Activated gamma-delta T cell treated with anti-CD3 and anti-CD28 coated beads, Interleukin-2, amount 50 U/mL, for 16 hours (primary cell): ENCODE measurements at regions not wholly inside any gene's neighbourhood (a gene's known extent, or its start where the extent isn't known, plus 50 kb on each side); places are given as distances from the start of the nearest gene placed in this dataset.
"Not testable (repeated sequence)": the region's sequence is repeated elsewhere in the genome, so short reads cannot be mapped to it uniquely, and the experiment has no call there.

ENCODE experiments used
- DNase-seq: peaks from one replicate; pipeline ENCODE4 v3.0.0-alpha.2; 2020; ENCODE audit warnings: low read depth

DNA sequence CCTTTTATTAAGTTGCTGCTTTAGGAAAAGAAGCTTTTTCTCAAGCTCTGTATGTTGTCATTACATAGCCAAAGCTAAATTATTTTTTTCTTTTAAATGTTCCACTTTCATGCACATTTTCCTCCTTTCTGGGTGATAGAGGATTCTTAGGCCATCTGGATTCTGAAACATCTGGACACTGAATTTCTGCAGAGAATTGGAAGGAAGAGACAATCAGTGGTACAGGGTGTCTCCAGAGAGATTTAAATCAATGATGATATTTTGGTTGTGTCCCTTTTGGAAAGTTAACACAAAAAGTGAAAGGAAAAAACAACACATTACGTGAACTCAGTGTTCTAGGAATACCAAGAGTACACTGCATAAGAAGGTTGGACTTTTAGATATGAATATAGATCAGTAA lies 211.4 kb upstream of the PKN2 start:
- no peak for DNase-seq

DNA sequence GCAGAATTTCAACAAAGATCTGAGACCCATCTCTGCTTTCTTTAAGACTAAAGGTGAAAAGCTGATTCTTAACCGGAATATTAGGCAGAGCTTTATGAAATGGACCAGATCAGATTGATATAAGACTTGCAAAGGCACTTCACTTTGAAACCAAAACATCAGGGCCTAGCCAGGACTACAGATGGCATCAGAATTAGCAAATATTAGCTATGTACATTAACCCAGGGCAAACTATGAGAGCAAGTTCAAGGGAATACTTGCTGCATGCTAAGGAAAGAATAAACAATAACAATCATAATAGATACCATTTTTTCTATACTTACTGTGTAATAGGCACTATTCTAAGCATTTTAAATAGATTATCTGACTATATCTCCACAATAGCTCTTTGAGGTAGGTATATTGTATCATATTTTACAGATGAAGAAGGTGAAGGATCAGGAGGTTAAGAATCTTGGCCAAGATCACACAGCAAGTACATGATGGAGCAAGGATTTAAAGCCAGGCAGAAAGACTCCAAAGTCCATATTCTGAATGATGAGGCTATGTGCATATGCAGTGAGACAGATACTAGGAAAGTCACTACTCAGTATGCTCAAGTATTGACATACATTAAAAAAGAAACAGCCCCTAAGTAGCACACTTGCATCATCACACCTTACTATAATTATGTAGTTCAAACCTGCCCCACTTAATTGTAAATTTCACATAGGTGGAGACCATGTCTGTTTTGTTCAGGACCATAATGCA lies 209.3 kb upstream of the PKN2 start:
- DNase-seq = no peak

DNA sequence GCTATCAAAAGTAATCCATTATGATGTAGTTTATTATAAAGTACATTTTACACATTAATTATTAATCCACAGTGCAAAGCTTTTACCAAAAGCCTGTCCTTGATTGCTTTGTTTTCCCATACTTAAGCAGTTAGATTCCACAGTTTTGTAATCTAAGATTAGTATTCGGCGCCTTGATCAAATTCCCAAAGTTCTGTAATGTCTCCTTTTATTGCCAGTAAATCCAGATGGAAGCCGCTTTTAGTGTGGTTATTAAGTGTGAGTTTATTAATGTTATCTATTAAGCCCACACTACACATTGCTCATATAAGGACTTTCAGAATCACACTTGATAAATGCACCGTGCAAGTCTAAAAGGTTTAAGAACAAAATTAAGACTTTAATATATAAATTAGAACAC lies 199.2 kb upstream of the PKN2 start:
- DNase-seq = no peak

DNA sequence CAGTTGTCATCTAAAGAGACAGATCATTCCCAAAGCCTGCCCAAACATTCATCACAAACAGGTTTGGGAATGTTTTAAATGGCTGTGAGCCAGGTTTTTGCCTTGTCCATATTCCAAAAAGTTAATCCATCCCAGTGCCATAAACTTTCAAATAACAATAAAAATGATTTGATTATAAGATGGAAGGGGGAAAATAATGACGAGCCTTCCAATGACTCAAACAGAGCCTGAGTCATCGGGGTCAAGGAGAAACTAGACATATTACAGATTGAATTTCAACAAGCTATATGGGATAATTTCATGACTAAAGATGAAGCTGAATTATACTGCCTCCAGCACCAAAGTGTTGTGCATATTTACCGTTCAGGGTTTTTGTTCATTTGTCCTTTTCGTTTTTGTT lies 195.8 kb upstream of the PKN2 start:
- DNase-seq = no peak

DNA sequence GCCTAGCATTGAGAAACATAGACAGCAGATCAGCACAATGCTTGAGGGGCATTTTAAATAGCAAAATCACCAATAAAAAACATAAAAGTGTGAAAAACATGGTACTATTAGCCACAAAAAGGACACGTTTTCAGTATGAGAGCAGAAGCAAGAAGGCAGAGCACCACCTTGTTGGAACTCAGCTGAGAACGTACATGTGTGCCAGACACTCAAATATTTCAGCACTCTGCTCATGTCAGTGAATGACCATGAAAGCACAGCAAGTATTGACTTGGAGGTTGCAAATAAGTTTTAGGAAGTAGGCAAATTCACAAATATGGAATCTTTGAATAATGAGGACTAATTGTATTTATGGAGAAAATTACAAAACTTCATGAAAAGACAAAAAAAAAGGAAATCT lies 193.4 kb upstream of the PKN2 start:
- DNase-seq = no peak

DNA sequence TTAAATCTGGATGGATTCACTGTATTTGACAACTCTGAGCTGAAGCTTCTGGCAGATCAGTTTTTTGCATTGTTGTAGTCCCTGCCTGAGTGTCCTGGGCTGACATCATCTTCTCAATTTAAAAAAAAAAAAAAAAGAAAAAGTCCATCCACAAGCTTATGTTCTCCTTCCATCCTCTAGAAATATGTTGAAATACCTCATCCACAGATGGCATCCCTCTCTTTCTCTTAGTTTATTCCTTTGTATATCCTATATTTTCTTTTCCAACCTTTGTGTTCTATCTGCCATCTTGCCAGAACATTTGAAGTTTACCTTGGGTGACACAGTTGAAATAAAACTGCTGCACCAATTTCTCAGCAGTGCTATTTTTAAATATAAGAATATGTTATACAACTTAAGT lies 184.4 kb upstream of the PKN2 start:
- no peak for DNase-seq

DNA sequence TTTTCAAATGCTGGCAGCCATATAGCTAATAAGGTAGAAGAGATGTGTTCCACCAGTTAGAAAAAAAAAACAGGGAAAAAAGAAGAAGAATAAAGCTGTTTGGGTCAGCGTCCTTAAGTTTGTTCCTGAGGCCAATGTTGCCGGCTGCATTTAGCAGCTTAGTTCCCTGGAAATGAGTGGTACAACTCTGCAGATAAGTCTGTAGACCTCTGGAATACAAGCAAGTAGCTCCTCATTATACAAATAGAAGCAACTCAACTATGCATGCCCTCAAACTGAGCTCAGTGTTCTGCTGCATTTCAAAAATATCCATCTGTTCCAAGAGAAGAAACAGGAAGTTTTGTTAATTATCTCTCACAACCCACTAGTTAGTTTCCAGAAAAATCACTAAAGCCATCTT lies 181.2 kb upstream of the PKN2 start:
- no peak for DNase-seq

DNA sequence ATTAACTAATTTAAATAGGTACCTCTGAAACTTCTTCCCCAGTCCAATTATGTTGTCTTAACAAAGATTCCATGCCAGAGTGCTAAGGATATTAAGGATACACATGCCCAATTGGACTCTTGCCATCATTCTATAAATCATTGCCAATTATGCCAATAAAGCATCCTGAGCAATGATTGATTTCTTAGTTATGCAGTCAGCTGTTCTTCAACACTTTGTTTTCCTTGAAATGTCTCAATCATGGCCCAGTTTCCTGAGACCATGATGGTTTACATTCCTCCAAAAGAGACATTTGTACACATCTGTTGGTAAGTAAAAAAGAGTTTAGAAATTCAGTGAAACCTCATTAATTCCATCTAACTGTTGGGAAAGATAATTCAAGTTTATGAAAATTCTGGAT lies 180.4 kb upstream of the PKN2 start:
- DNase-seq = no peak

DNA sequence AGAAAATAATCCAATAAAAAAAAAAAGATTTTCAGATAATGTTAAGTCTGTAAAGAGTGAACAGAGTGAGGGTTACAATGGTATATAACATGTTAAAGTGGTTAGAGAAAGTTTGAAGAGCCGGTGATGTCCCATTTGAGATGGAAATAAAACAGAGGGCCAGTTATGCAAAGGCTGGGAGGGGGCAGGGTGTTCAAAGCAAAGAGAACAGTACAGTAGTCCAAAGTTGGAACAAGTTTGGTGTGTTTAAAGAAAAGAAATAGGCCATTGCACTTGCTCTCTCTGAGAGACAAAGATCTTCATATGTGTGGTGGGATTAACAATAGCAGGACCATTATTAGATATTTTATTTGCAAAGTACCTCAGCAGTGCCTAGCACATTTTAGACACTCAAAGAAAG lies 179.5 kb upstream of the PKN2 start:
- no peak for DNase-seq

DNA sequence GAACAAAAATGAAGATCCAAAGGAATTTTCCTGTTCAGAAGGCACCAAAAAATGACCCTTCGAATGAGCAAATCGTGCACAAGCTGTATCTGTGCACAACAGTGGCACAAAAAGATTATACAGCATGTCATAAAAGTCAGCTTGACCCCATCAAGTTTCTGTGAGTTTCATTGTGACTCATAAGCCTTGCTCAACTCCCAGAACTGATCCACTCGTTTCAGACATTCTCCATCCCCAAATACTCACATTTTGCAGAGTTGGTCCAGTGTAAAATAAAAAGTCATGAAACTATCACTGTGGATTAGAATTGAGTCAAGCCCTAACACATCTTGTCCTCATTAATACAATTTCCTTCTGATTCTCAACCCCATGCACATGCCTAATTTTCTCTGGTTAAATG lies 174.7 kb upstream of the PKN2 start:
- DNase-seq = no peak

DNA sequence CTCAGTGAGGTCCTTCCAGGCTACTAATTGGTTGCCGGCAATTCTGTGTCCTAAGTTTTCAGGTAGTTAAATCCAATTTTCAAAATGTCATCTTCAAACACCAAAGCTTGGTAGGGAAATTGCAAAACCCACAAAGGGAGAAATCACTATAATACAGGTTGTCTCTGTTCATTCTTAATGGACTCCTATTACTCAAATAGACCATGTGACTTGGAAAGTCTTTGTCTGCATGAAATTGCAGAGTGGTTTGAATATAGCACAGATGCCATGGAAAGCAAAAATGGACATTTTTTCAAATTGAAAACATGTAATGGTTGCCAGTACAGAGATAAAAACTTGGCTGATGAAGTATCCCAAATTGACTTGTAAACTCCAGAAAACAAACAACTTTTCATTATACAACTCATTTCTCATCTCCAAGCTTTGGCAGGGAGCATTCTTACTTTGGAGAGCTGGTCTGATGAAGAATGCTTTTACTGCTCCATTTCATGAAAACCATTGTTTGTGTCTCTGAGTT lies 169.5 kb upstream of the PKN2 start:
- DNase-seq = no peak

DNA sequence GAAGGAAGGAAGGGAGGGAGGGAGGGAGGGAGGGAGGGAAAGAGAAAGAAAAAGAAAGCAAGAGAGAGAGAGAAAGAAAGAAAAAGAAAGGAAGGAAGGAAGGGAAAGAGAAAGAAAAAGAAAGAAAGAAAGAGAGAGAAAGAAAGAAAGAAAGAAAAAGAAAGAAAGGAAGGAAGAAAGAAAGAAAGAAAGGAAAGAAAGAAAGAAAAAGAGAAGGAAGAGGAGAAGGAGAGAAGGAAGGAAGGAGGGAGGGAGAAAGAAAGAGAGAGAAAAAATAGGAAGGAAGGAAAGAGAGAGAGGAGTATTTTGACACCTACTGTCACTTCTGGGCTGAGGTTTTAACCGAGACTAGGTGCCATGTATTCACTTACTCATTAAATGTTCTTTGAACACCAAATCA lies 166.6 kb upstream of the PKN2 start:
- DNase-seq = not testable (repeated sequence)

DNA sequence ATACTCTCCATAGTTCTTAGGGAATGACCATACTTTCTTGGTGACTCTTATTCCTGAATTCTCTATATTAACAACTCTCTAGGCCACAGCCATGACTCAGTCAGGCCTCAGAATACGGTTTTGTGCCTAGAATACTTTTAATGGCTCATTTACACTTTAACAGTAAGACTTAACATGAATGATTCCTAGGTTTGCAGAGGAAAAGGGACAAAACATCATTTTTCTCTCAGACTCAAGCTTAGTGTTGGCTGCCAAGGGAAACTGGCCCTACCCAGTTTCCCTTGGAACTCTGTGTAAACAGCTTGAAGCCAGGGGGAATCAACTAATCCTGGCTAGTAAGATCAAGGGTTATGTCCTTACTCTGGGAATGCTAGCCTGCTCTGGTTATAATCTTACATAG lies 164.9 kb upstream of the PKN2 start:
- DNase-seq = no peak

DNA sequence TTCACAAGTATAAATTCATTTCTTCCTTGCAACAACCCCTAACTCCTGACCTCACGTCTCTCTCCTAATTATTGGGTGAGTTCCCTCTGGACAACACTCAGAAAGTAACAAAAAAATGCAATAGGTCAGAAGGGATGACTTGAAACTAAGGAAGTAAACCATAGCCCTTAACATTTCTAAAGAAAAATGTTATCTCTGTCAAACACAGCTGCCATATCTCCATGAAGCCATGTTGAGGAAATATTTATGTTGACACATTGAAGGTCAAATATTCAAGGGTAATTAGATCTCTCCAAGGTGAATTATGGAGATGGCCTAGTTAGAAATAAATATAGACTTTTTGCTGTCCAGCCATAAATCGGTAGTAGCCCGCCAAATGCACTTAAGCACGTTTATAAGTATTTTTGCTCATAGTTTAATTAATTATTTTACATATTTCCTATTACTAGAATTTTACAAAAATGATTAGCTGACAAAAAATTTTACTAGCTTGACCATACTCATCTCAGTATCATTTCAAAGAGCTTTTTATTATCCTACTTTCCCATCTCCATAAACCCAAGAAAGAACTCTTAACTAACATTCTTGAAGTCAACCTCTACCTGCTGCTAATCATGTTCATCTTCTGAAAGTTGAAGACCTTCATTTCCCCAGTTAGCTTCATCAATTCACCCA lies 160.1 kb upstream of the PKN2 start:
- no peak for DNase-seq

DNA sequence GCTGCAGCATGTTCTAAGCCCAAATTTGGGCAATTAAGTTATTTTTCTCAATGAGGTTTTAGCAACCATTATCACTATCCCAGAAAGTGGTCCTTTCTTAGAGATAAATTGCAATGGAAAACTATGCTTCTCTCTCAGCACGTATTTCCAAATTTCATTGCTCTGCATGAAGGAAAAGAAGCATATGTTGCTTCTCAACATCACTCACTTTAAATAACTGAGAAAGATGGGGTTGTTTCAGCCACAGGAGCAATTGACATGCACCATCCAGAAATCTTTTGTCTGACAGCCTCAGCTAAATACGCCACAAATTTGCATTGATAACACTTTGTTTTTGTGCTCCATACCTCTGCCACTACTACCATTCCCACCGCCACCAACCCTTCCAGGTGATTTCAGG lies 157.6 kb upstream of the PKN2 start:
- DNase-seq = no peak

DNA sequence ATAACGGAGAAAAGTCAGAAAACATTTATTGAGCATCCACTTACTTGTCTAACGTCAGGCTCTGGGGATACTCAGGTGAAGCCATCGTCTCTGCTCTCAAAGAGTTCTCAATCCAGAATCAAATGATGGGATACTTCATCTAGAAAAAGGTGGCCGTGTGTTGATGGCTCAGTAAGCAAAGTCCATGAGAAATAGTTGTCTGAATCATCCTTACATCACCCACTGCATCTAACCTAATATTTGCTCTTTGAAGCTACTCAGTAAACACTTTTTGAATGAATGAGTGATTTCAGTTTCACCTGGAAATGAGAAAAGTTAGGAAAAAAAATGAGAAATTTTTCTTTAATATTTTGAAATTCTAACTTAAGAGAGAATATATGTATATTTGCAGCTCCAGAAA lies 155.3 kb upstream of the PKN2 start:
- no peak for DNase-seq

DNA sequence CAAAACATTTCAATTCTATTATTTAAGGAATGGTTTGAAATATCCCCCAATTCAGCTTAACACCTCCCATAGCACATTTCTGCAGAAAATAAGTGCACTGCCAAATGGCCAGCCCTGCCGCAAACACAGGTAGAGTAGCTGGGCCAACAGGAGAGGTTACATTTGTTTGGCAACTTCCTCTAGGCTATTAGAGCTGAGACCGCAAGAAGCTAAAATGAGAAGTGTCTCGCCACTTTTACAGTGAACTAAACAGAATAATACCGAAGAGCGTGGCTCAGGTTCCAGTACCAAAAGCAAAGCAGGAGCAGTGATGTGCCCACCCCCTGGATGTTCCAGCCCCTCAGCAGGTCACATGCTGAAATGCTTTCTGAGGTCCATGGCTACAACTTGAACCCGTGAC lies 154.5 kb upstream of the PKN2 start:
- no peak for DNase-seq

DNA sequence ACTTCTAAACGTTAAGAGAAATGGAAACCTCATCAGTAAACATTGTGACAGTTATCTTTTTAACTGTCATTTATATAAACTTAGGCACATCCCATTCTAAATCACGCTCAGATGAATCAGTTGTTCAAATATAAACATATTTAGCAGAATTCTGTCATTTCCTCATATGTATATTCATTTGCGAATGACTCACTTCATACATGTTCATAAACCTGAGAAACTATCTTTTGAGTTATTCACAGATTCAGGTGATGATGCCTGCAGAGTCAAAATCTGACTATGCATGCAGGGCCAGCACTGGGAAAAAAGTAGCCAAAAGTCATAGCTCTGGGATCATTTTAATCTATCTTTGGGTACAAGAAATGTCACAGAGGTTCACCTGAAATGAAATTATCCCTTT lies 153.8 kb upstream of the PKN2 start:
- DNase-seq = no peak

DNA sequence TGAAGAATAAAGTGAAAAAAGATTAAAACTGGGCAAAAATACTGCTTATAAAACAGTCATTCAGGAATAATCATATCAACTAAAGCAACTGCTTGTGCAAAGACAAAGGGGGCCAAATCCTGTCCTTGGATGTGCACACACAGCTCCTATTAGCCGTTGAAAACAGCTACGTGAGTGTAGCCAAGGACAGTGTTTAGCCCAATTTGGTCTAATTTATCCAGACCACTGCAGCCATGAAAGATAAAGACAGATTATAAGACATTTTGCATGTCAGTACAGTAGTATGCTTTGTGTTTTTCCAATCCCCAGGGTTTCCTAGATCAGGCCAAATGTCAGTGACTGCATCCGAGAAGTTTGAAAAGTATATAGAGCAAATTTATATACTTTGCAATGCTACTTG lies 146.3 kb upstream of the PKN2 start:
- no peak for DNase-seq

DNA sequence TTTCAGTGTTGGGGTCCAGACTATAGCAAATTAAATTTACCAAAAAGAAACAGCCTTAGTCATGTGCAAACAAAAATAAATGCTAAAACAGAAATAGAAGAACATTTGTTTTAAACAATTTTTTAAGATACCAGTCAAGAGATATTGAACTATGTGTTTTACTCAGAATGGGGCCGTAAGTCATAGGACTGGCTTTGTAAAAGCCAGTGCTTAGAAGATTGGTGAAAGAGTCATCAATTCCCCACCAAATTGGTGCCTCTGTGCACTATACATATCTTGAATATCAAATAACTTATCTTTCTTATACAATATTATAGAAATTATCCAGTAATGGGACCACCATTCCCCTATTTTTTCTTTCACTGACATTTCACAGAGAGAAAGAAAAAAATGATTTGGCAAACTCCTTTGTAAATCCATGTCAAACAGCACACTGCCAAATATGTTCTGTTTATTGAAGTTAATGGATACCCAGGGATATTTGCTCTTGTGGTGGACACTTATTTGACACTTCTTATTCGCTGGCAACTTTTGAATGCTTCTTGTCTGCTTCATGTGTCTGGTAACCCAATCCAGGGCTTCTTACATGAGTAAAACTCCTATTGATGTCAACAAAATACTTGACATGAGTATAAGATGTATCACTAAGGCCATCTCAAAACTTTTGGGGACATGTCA lies 145.7 kb upstream of the PKN2 start:
- DNase-seq = no peak

DNA sequence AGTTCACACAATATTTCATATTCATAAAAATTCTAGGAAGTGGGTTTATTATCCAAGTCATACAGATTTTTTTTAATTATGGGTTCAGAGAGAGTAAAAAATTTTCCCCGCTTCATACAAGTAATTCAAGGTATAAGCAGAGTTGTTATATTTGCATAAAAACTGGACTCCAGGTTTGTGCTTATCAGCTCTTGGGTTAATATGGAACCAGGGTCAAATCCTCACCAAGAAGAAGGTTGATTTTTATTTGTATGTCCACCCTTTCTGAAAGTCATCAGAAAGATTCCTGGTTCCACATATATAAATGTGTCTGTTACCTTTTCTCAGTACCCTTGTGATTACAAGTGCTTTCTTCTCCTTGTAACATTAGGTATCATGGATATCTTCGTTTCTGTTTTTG lies 143.8 kb upstream of the PKN2 start:
- DNase-seq = no peak

DNA sequence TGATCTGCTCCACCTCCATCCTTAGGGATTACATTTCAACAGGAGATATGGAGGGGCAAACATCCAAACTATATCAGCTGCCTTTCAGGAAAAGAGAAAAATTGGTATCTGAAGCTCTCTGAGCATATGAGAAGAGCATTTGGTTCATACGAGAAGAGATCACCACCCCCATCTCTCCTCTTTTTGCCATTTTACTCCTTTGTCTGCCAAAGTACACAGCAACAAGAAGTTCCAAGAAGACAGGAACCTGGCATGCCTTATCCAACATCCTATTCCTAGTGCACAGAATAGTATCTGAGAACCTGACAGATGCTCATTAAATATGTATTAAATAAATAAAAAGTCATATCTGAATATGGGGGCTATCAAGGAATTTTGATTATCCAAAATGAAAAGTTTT lies 142.5 kb upstream of the PKN2 start:
- no peak for DNase-seq

DNA sequence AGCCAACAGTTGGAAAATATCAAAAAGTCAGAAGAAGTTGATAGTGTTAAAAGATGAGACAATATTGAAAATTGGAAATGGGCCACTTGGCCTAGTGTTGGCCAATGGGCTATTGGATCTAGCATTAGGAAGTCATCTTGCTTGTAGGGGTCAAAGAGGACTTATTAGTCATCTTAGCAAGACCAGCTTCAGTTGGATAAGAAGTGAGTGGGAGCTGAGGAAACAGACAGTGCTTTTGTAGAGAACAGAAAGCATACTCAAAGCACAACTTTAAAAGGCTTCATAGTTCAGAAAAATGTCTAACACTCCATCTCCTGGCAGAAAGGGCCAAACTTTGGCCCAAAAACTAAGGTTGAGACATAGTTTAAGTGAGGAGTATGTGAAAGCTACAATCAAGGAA lies 139.9 kb upstream of the PKN2 start:
- DNase-seq = no peak
